Ovary (tissue), 3 donors: ENCODE measurements at regions not wholly inside any gene's neighbourhood (a gene's known extent, or its start where the extent isn't known, plus 50 kb on each side); places are given as distances from the start of the nearest gene placed in this dataset.

Experiments used
- CTCF ChIP-seq, 3 donors: fragments of 450-650 bp in 2 of 3; fragments of 200-600 bp in 1 of 3; IDR thresholded peaks; one replicate each; pipeline versions ENCODE4 v1.5.1 to v1.8.0; 2016 to 2022; ENCODE audit warnings: antibody characterized with exemption in 3 of 3, mild to moderate bottlenecking in 1 of 3
- EP300 ChIP-seq: sonication (generic); formaldehyde crosslinking; IDR thresholded peaks from one replicate; pipeline ENCODE4 v1.6.1; 2017; ENCODE audit warnings: antibody characterized with exemption
- donor health status: DM: no; HTN: no; CAD: no.

GRCh38 chrX:17247144-17247543 lies 127.9 kb upstream of the NHS start:
- TF ChIP-seq CTCF (IDR thresholded peaks at IDR 0.05) (no peak), EP300 (no peak)
